K562 (cell line): ENCODE measurements at regions not wholly inside any gene's neighbourhood (a gene's known extent, or its start where the extent isn't known, plus 50 kb on each side); places are given as distances from the start of the nearest gene placed in this dataset.
A peak's percentile ranks its signal among the peaks of the same experiment; 100 is the strongest.

Source experiments
- ATAC-seq: fragments of 200-7000 bp; cut with Tn5 transposase; 3 replicates; pipeline ENCODE4 v1.9.1; 2020; ENCODE audit warnings: moderate library complexity
- BruUV-seq: library from RNA; stranded (reverse); fragments of 400-500 nt; replicated peaks from 2 replicates; lab custom pipeline; 2021; lab: Mats Ljungman, UMichigan
- CTCF ChIA-PET: fragments of 300-600 bp; formaldehyde crosslinking; extraction: SDS; loops from one replicate; lab custom pipeline; 2021; ENCODE audit warnings: low intra/inter-chr PET ratio; lab: Yijun Ruan, JAX
- POLR2A ChIA-PET: fragments of 300-600, 350-650 bp; sonication (Branson Sonifier 250); formaldehyde crosslinking; extraction: SDS; loops from one replicate; lab custom pipeline; 2021; ENCODE audit warnings: antibody characterized with exemption, inconsistent platforms; lab: Yijun Ruan, JAX
- DNase-seq, 4 experiments: peaks; one replicate each; pipeline versions ENCODE4 v3.0.0 to v3.0.0-alpha.2; 2011 to 2018; ENCODE audit warnings: low spot score in 3 of 4, mixed read lengths in 3 of 4; ENCODE audit errors: extremely low read depth in 1 of 4
- FAIRE-seq: peaks from 2 replicates; lab custom pipeline; 2011; peaks lifted over from hg19 to GRCh38; lab: Jason Lieb, UNC
- H2AFZ ChIP-seq: 2 replicates; pipeline ENCODE4 v1.6.0; 2011; ENCODE audit warnings: low read depth, low read length, control low read depth, inconsistent platforms
- H3K27ac ChIP-seq: fragments of 200-600 bp; 3 replicates; pipeline ENCODE4 v1.8.0; 2011; ENCODE audit warnings: low read depth, mild to moderate bottlenecking, control low read depth, inconsistent platforms, low read length, moderate library complexity, mixed read lengths; ENCODE audit errors: extremely low read depth
- H3K27me3 ChIP-seq, 2 experiments: fragments of 300-600 bp in 1 of 2; 2 replicates in 1 of 2; 3 replicates in 1 of 2; pipeline versions ENCODE4 v1.6.0 to v1.8.0; 2011; ENCODE audit warnings: inconsistent platforms in 2 of 2, low read length in 2 of 2, mild to moderate bottlenecking in 1 of 2, mixed read lengths in 1 of 2, moderate library complexity in 1 of 2; ENCODE audit not compliant: control insufficient read depth in 2 of 2, insufficient read depth in 2 of 2
- H3K36me3 ChIP-seq: fragments of 300-600 bp; 3 replicates; pipeline ENCODE4 v1.8.0; 2011; ENCODE audit warnings: mild to moderate bottlenecking, low read length, inconsistent platforms; ENCODE audit not compliant: control insufficient read depth, insufficient read depth
- H3K4me1 ChIP-seq, 2 experiments: fragments of 200-600 bp in 1 of 2; replicated peaks in 1 of 2; 2 replicates in 1 of 2; 3 replicates in 1 of 2; pipeline versions ENCODE4 v1.5.1 to v1.8.0; 2011; ENCODE audit warnings: inconsistent platforms in 2 of 2, low read length in 2 of 2, mild to moderate bottlenecking in 1 of 2, mixed read lengths in 1 of 2, moderate library complexity in 1 of 2; ENCODE audit not compliant: control insufficient read depth in 2 of 2, insufficient read depth in 2 of 2
- H3K4me2 ChIP-seq: 2 replicates; pipeline ENCODE4 v1.6.1; 2011; ENCODE audit warnings: low read length, control low read depth, inconsistent platforms, mixed read lengths; ENCODE audit not compliant: insufficient read depth
- H3K4me3 ChIP-seq: fragments of 200-600 bp; sonication (generic), shearing (Covaris generic); 2 replicates; pipeline ENCODE4 v1.5.1; 2016; ENCODE audit warnings: control low read depth, inconsistent platforms
- H3K79me2 ChIP-seq: fragments of 200-600 bp; 3 replicates; pipeline ENCODE4 v1.8.0; 2011; ENCODE audit warnings: low read length, inconsistent platforms; ENCODE audit not compliant: control insufficient read depth, insufficient read depth
- H3K9ac ChIP-seq, 2 experiments: 2 replicates each; pipeline versions ENCODE4 v1.6.0 to v1.6.1; 2011; ENCODE audit warnings: low read depth in 2 of 2, low read length in 2 of 2, control low read depth in 1 of 2, inconsistent platforms in 1 of 2, mild to moderate bottlenecking in 1 of 2, mixed read lengths in 1 of 2; ENCODE audit not compliant: insufficient read depth in 1 of 2
- H3K9me1 ChIP-seq: one replicate; pipeline ENCODE4 v1.6.0; 2011; ENCODE audit warnings: inconsistent platforms, mild to moderate bottlenecking, low read length, moderate library complexity; ENCODE audit not compliant: control insufficient read depth, insufficient read depth
- H3K9me3 ChIP-seq: replicated peaks from 2 replicates; pipeline ENCODE4 v1.5.1; 2011; ENCODE audit warnings: low read depth, low read length, inconsistent platforms; ENCODE audit not compliant: control insufficient read depth, insufficient read depth
- H4K20me1 ChIP-seq: replicated peaks from 2 replicates; pipeline ENCODE4 v1.6.1; 2011; ENCODE audit warnings: low read length, inconsistent platforms, mixed read lengths; ENCODE audit not compliant: control insufficient read depth, insufficient read depth
- C11orf30 ChIP-seq: fragments of 450-650 bp; IDR thresholded peaks from 2 replicates; pipeline ENCODE4 v1.6.1; 2016; ENCODE audit warnings: low read depth, mild to moderate bottlenecking
- CREB3L1 ChIP-seq: fragments of 450-650 bp; IDR thresholded peaks from 2 replicates; pipeline ENCODE4 v1.6.1; 2014; ENCODE audit warnings: low read depth, mild to moderate bottlenecking, moderate library complexity, borderline replicate concordance
- MAFF ChIP-seq: IDR thresholded peaks from 2 replicates; pipeline ENCODE4 v1.6.1; 2012; ENCODE audit warnings: low read length, improper control_type of control experiment
- MAFG ChIP-seq: fragments of 450-650 bp; conservative IDR thresholded peaks from 2 replicates; pipeline ENCODE4 v1.6.1; 2016; ENCODE audit warnings: missing genetic modification characterization, missing compliant biosample characterization
- MAFK ChIP-seq: IDR thresholded peaks from 2 replicates; pipeline ENCODE4 v1.6.1; 2011; ENCODE audit warnings: low read length, improper control_type of control experiment
- MED1 ChIP-seq: sonication (generic); formaldehyde crosslinking; IDR thresholded peaks from 2 replicates; pipeline ENCODE4 v1.8.1; 2023; ENCODE audit warnings: missing genetic modification reagents, borderline replicate concordance
- PHB2 ChIP-seq: fragments of 450-650 bp; IDR thresholded peaks from 2 replicates; pipeline ENCODE4 v1.6.1; 2017; ENCODE audit warnings: low read depth
- POU5F1 ChIP-seq: fragments of 150-350 bp; IDR thresholded peaks from 2 replicates; pipeline ENCODE4 v1.6.1; 2014; ENCODE audit warnings: borderline replicate concordance, low read length, low read depth, mild to moderate bottlenecking; ENCODE audit not compliant: partially characterized antibody
- TGIF2 ChIP-seq: sonication (generic); formaldehyde crosslinking; IDR thresholded peaks from 2 replicates; pipeline ENCODE4 v1.8.1; 2022; ENCODE audit warnings: mild to moderate bottlenecking, missing genetic modification reagents, moderate library complexity
- ZNF165 ChIP-seq: fragments of 250-450 bp; sonication (Bioruptor Pico); IDR thresholded peaks from 2 replicates; pipeline ENCODE4 v1.4.0; 2020; ENCODE audit warnings: borderline replicate concordance
- ZNF232 ChIP-seq: sonication (generic); formaldehyde crosslinking; IDR thresholded peaks from 2 replicates; pipeline ENCODE4 v1.8.0; 2022; ENCODE audit warnings: mild to moderate bottlenecking, missing genetic modification reagents
- ZNF316 ChIP-seq: fragments of 450-650 bp; IDR thresholded peaks from 2 replicates; pipeline ENCODE4 v1.6.1; 2016
- ZNF561 ChIP-seq: fragments of 450-650 bp; formaldehyde crosslinking; conservative IDR thresholded peaks from 2 replicates; pipeline ENCODE4 v1.4.0; 2020; ENCODE audit warnings: mild to moderate bottlenecking, moderate library complexity
- in situ Hi-C: fragments of 300-500 bp; cut with MboI; formaldehyde crosslinking; loops from 4 replicates; pipeline ENCODE4 v1.15.0; 2018; ENCODE audit warnings: inconsistent platforms, mixed read lengths
- intact Hi-C: fragments of 100-400 bp; cut with micrococcal nuclease; formaldehyde crosslinking; loops from 2 replicates; pipeline ENCODE4 v1.14.2; 2022

GRCh38 chr7:155162422-155162821 lies 92.3 kb downstream of the HTR5A start:
- H3K9me1 ChIP-seq = no peaks in the 10 kb centered on the region
- H3K79me2 ChIP-seq = no peaks in the 10 kb centered on the region
- no peak overlapping the region for H3K4me3 ChIP-seq
- H3K9ac ChIP-seq = no peak overlapping the region
- H3K9me3 ChIP-seq = no peaks in the 10 kb centered on the region
- H2AFZ ChIP-seq = no peak overlapping the region
- DNase-seq (no peak), ATAC-seq (no peak), FAIRE-seq (no peak)
- intact Hi-C loops = no loop called here
- H3K4me2 ChIP-seq = no peak overlapping the region
- TF ChIP-seq ZNF165 (CRISPR knock-in tag) (no peak), ZNF561 (CRISPR knock-in tag) (no peak), MAFK (peak; percentile 60; the same call in 1 of the 2 replicates), MAFG (tag) (peak; percentile 36), ZNF316 (peak; percentile 80), TGIF2 (CRISPR knock-in tag) (no peak), MAFF (peak; percentile 36; the same call in 1 of the 2 replicates), C11orf30 (peak; percentile 59), POU5F1 (no peak), ZNF232 (CRISPR knock-in tag) (no peak), PHB2 (no peak), CREB3L1 (no peak), MED1 (CRISPR knock-in tag) (no peak)
- H3K36me3 ChIP-seq = no peaks in the 10 kb centered on the region
- H3K27ac ChIP-seq = no peak overlapping the region
- peaks cover 29 to 45% of the 10 kb centered on the region in 2 experiments for H3K27me3 ChIP-seq
- in situ Hi-C loops = no loop called here
- POLR2A ChIA-PET = interaction anchor here (0.6 kb wide), 1 partner anchor 31 kb away, joined by 3 read pairs; no protein-coding TSS in a partner anchor
- no TSS peak for BruUV-seq
- peaks cover 0 to 6% of the 10 kb centered on the region in 2 experiments; a peak in 1 of 5 replicates for H3K4me1 ChIP-seq
- H4K20me1 ChIP-seq = no peaks in the 10 kb centered on the region
- CTCF ChIA-PET = no interaction called here
